ENCODE measurements at regions not wholly inside any gene's neighbourhood (a gene's known extent, or its start where the extent isn't known, plus 50 kb on each side); places are given as distances from the start of the nearest gene placed in this dataset.

DNA sequence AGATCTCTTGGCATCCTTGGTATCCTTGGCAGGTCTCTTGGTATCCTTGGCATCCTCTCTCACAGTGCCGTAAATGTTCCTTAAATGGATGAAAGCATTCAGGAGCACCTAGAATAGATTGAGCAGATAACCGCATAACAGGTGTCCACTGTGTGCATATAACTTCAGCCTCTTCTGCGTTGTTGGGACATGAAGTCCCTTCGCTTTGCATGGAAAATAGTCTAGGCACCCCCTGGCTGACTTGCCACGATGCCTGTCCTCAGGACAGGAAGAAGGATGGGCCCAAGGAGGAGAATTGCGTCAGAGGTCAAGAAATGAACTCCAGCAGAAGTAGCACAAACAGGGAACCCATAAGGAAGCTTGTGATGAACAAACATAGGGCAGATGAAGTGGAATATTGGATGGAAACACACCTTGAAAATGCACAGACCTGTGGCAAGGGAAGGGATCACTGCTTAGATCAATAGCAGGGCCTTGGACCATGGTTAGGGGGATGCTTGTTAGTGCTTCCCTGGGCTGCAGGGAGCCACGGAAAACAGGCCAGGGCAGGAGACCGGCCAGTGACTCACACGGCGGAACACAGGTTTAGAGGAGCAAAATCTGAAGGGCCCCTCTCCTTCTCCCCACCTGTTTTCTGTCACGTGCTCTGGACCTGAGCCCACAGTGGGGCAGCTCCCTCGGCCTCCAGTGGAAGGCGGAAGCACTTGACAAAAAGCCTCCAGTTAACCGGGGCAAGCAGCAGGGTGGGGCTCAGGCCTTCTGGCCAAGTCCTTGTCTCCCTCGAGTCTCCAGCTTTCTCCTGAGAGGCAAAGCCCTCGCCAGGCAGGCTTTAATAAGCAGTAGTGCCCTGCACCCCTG lies 99.2 kb upstream of the ASAP2 start:
- Mint-ChIP-seq H3K4me3 (no peak overlapping the region), H3K9me3 (no peaks in the 10 kb centered on the region), H3K27me3 (no peaks in the 10 kb centered on the region), H3K4me1 (ENCODE audit: low read depth) (no peaks in the 10 kb centered on the region), H3K36me3 (ENCODE audit: low read depth) (no peaks in the 10 kb centered on the region), H3K27ac (no peak overlapping the region)
- no peak overlapping the region for H3K4me3 ChIP-seq (ENCODE audit: low read length)
- no peak for DNase-seq
- no peaks in the 10 kb centered on the region for H3K4me1 ChIP-seq (ENCODE audit: insufficient read depth, low read length)
- H3K27me3 ChIP-seq (ENCODE audit: control insufficient read depth in 1 of 2, insufficient read depth in 2 of 2, low read length in 2 of 2): no peaks in the 10 kb centered on the region
- CTCF ChIA-PET: no interaction called here
- ATAC-seq (ENCODE audit: poor library complexity): no peak
- H3K27ac ChIP-seq (ENCODE audit: low read depth in 1 of 2, low read length in 2 of 2): no peak overlapping the region
- no peaks in the 10 kb centered on the region for H3K9me3 ChIP-seq (ENCODE audit: control insufficient read depth in 1 of 2, insufficient read depth in 1 of 2, low read length in 2 of 2)
- no peaks in the 10 kb centered on the region for H3K36me3 ChIP-seq (ENCODE audit: insufficient read depth, low read length)
- intact Hi-C loops (cut with DNase I, micrococcal nuclease): no loop called here
- TF ChIP-seq, protein P1, sequence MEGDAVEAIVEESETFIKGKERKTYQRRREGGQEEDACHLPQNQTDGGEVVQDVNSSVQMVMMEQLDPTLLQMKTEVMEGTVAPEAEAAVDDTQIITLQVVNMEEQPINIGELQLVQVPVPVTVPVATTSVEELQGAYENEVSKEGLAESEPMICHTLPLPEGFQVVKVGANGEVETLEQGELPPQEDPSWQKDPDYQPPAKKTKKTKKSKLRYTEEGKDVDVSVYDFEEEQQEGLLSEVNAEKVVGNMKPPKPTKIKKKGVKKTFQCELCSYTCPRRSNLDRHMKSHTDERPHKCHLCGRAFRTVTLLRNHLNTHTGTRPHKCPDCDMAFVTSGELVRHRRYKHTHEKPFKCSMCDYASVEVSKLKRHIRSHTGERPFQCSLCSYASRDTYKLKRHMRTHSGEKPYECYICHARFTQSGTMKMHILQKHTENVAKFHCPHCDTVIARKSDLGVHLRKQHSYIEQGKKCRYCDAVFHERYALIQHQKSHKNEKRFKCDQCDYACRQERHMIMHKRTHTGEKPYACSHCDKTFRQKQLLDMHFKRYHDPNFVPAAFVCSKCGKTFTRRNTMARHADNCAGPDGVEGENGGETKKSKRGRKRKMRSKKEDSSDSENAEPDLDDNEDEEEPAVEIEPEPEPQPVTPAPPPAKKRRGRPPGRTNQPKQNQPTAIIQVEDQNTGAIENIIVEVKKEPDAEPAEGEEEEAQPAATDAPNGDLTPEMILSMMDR (IDR thresholded peaks at IDR 0.05): no peak
- POLR2A ChIA-PET: no interaction called here

DNA sequence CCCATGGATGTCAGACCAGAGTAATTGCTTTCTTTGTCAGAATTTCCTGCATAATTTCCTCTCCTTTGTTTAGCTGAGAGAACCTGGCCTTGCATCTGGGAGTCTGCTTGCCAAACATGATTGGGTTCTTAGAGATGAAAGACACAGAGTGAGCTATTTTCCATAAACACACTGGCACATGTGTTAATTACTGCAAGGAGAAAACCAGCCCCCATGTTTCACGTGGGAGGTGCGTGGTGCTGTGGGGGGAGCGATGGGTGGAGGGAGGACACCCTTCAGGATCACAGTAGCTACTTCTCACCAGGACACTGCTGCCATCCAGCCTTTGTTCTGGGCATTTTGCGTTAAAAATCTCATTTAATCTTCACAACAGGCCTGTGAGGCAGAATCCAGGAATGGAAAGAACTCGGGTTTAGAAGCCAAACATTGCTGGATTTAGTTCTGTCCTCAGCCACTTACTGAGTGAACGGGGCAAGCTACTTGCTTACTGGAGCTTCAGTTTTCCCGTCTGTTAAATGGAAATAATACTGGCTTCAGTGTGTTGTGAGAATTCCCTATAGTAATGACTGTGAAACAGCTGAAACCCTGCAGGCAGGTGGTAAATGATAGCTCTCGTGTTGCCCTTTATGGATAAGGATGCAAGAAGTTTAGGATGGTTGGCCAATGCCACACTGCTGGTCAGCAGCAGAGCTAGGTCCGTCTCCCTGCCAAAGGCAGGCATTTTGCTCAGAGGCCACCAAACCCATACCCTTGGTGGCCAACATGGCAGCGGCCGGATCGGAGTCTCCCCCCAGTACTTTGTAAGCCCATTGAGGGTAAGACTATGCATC lies 100.1 kb upstream of the ASAP2 start:
- Histone ChIP-seq H3K4me1 (ENCODE audit: insufficient read depth, low read length) (no peaks in the 10 kb centered on the region), H3K36me3 (ENCODE audit: insufficient read depth, low read length) (no peaks in the 10 kb centered on the region), H3K27ac (ENCODE audit: low read depth in 1 of 2, low read length in 2 of 2) (no peak overlapping the region), H3K4me3 (ENCODE audit: low read length) (no peak overlapping the region), H3K27me3 (ENCODE audit: control insufficient read depth in 1 of 2, insufficient read depth in 2 of 2, low read length in 2 of 2) (no peaks in the 10 kb centered on the region), H3K9me3 (ENCODE audit: control insufficient read depth in 1 of 2, insufficient read depth in 1 of 2, low read length in 2 of 2) (no peaks in the 10 kb centered on the region)
- intact Hi-C loops (cut with DNase I, micrococcal nuclease): no loop called here
- ChIA-PET POLR2A (no interaction called here), CTCF (no interaction called here)
- Mint-ChIP-seq H3K4me1 (ENCODE audit: low read depth) (no peaks in the 10 kb centered on the region), H3K36me3 (ENCODE audit: low read depth) (no peaks in the 10 kb centered on the region), H3K4me3 (no peak overlapping the region), H3K27me3 (no peaks in the 10 kb centered on the region), H3K9me3 (no peaks in the 10 kb centered on the region), H3K27ac (no peak overlapping the region)
- TF ChIP-seq, protein P1 (IDR thresholded peaks at IDR 0.05): no peak
- ATAC-seq (ENCODE audit: poor library complexity): no peak
- DNase-seq: no peak

DNA sequence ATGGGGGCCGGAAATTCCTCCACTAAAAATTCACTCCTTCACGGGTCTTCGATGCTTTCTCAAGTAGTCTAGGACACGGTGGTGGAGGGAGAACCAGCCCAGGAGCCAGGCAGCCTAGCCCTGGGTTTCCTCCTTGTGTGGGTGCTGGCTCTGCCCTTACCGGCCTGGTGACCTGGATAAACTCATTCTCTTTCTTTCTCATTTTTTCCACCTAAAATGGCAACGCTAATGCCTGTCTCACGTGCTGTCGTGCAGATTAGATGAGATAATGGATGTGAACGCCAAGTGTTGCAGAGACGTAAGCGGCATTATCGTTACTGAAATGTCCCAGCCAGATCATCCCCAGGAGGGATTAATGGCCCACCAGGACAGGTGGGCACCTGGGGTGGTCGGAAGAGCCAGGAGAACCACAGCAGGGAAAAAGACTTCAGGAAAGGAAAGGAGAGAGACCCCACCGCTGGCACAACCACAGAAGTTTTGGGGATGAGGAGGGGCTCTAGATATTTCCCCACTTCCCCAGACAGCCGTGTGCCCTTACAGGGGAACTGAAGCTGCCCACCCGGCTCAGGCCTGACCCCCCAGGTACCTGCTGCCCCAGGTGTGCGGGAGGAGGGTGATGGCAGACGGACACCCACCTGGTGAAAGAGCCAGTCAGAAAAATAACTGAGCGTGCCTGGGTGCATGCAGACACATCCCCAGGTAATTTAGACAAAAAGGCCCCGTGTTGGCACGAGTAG lies 100.8 kb upstream of the ASAP2 start:
- Histone ChIP-seq H3K27ac (ENCODE audit: low read depth in 1 of 2, low read length in 2 of 2) (no peak overlapping the region), H3K36me3 (ENCODE audit: insufficient read depth, low read length) (no peaks in the 10 kb centered on the region), H3K9me3 (ENCODE audit: control insufficient read depth in 1 of 2, insufficient read depth in 1 of 2, low read length in 2 of 2) (no peaks in the 10 kb centered on the region), H3K27me3 (ENCODE audit: control insufficient read depth in 1 of 2, insufficient read depth in 2 of 2, low read length in 2 of 2) (no peaks in the 10 kb centered on the region), H3K4me1 (ENCODE audit: insufficient read depth, low read length) (no peaks in the 10 kb centered on the region), H3K4me3 (ENCODE audit: low read length) (no peak overlapping the region)
- ChIA-PET CTCF (no interaction called here), POLR2A (no interaction called here)
- ATAC-seq (ENCODE audit: poor library complexity) (no peak), DNase-seq (no peak)
- no peaks in the 10 kb centered on the region for H3K36me3 Mint-ChIP-seq (ENCODE audit: low read depth)
- intact Hi-C loops (cut with DNase I, micrococcal nuclease): no loop called here
- H3K27ac Mint-ChIP-seq: no peak overlapping the region
- TF ChIP-seq, protein P1 (IDR thresholded peaks at IDR 0.05): no peak
- no peak overlapping the region for H3K4me3 Mint-ChIP-seq
- H3K27me3 Mint-ChIP-seq: no peaks in the 10 kb centered on the region
- H3K9me3 Mint-ChIP-seq: no peaks in the 10 kb centered on the region
- H3K4me1 Mint-ChIP-seq (ENCODE audit: low read depth): no peaks in the 10 kb centered on the region

Data from CD4-positive, alpha-beta T cell (primary cell).